ENCODE measurements at regions not wholly inside any gene's neighbourhood (a gene's known extent, or its start where the extent isn't known, plus 50 kb on each side); places are given as distances from the start of the nearest gene placed in this dataset.

- no peak overlapping the region for H3K4me2 ChIP-seq
- H3K27ac ChIP-seq (ENCODE audit: low read depth), result no peak overlapping the region
- no peaks in the 10 kb centered on the region for H3F3A ChIP-seq (replicated peaks; ENCODE audit: low read depth)
- no peak overlapping the region for H2AFZ ChIP-seq
- no peak overlapping the region for H3K4me3 ChIP-seq
- H3K4me1 ChIP-seq (ENCODE audit: insufficient read depth), result peaks cover 2% of the 10 kb centered on the region; the same call in 1 of the 2 replicates
- Mint-ChIP-seq H3K27ac (no peak overlapping the region), H3K27me3 (ENCODE audit: insufficient read depth, low read depth, poor library complexity) (no peaks in the 10 kb centered on the region), H3K4me3 (no peak overlapping the region), H3K9me3 (peaks cover 8% of the 10 kb centered on the region; the same call in 2 of the 3 replicates), H3K4me1 (no peaks in the 10 kb centered on the region), H3K36me3 (ENCODE audit: low read depth) (no peaks in the 10 kb centered on the region)
- no peak for TF ChIP-seq CTCF (conservative IDR thresholded peaks at IDR 0.05; ENCODE audit: low read depth in 2 of 2)
- H3K27me3 ChIP-seq (ENCODE audit: insufficient read depth), result no peaks in the 10 kb centered on the region
- no peaks in the 10 kb centered on the region for H3K36me3 ChIP-seq (ENCODE audit: insufficient read depth)
- no peak for ATAC-seq
- H4K20me1 ChIP-seq (replicated peaks; ENCODE audit: insufficient read depth), result no peaks in the 10 kb centered on the region
- H3K79me2 ChIP-seq (replicated peaks; ENCODE audit: insufficient read depth), result no peaks in the 10 kb centered on the region
- H3K9me2 ChIP-seq (ENCODE audit: insufficient read depth), result 0 out of 2 replicates have a peak, but pooled peaks cover 6% of the 10 kb centered on the region
- no peak for DNase-seq (ENCODE audit: low spot score)
Measured at GRCh38 chr7:41161041-41161587, 541.8 kb downstream of the INHBA start.

- Histone ChIP-seq H3K4me1 (ENCODE audit: insufficient read depth) (no peaks in the 10 kb centered on the region), H3K4me2 (no peak overlapping the region), H3K36me3 (ENCODE audit: insufficient read depth) (no peaks in the 10 kb centered on the region), H4K20me1 (replicated peaks; ENCODE audit: insufficient read depth) (no peaks in the 10 kb centered on the region), H3K27me3 (ENCODE audit: insufficient read depth) (no peaks in the 10 kb centered on the region), H3K4me3 (no peak overlapping the region), H3K79me2 (replicated peaks; ENCODE audit: insufficient read depth) (no peaks in the 10 kb centered on the region), H3F3A (replicated peaks; ENCODE audit: low read depth) (no peaks in the 10 kb centered on the region), H3K27ac (ENCODE audit: low read depth) (no peak overlapping the region), H2AFZ (no peak overlapping the region), H3K9me2 (ENCODE audit: insufficient read depth) (0 out of 2 replicates have a peak, but pooled peaks cover 3% of the 10 kb centered on the region)
- no peaks in the 10 kb centered on the region for H3K36me3 Mint-ChIP-seq (ENCODE audit: low read depth)
- H3K27me3 Mint-ChIP-seq (ENCODE audit: insufficient read depth, low read depth, poor library complexity), result no peaks in the 10 kb centered on the region
- H3K9me3 Mint-ChIP-seq, result peaks cover 8% of the 10 kb centered on the region; the same call in 2 of the 3 replicates
- no peak for DNase-seq (ENCODE audit: low spot score)
- H3K4me3 Mint-ChIP-seq, result no peak overlapping the region
- no peaks in the 10 kb centered on the region for H3K4me1 Mint-ChIP-seq
- no peak overlapping the region for H3K27ac Mint-ChIP-seq
- no peak for ATAC-seq
- TF ChIP-seq POLR2AphosphoS5 (IDR thresholded peaks at IDR 0.05; ENCODE audit: low read depth) (no peak), EZH2phosphoT487 (IDR thresholded peaks at IDR 0.05; ENCODE audit: unreplicated experiment) (no peak), STAT1 (IDR thresholded peaks at IDR 0.05; ENCODE audit: unreplicated experiment) (no peak), EZH2 (IDR thresholded peaks at IDR 0.05; ENCODE audit: low read depth, unreplicated experiment) (no peak)
- TF ChIP-seq, protein P1, sequence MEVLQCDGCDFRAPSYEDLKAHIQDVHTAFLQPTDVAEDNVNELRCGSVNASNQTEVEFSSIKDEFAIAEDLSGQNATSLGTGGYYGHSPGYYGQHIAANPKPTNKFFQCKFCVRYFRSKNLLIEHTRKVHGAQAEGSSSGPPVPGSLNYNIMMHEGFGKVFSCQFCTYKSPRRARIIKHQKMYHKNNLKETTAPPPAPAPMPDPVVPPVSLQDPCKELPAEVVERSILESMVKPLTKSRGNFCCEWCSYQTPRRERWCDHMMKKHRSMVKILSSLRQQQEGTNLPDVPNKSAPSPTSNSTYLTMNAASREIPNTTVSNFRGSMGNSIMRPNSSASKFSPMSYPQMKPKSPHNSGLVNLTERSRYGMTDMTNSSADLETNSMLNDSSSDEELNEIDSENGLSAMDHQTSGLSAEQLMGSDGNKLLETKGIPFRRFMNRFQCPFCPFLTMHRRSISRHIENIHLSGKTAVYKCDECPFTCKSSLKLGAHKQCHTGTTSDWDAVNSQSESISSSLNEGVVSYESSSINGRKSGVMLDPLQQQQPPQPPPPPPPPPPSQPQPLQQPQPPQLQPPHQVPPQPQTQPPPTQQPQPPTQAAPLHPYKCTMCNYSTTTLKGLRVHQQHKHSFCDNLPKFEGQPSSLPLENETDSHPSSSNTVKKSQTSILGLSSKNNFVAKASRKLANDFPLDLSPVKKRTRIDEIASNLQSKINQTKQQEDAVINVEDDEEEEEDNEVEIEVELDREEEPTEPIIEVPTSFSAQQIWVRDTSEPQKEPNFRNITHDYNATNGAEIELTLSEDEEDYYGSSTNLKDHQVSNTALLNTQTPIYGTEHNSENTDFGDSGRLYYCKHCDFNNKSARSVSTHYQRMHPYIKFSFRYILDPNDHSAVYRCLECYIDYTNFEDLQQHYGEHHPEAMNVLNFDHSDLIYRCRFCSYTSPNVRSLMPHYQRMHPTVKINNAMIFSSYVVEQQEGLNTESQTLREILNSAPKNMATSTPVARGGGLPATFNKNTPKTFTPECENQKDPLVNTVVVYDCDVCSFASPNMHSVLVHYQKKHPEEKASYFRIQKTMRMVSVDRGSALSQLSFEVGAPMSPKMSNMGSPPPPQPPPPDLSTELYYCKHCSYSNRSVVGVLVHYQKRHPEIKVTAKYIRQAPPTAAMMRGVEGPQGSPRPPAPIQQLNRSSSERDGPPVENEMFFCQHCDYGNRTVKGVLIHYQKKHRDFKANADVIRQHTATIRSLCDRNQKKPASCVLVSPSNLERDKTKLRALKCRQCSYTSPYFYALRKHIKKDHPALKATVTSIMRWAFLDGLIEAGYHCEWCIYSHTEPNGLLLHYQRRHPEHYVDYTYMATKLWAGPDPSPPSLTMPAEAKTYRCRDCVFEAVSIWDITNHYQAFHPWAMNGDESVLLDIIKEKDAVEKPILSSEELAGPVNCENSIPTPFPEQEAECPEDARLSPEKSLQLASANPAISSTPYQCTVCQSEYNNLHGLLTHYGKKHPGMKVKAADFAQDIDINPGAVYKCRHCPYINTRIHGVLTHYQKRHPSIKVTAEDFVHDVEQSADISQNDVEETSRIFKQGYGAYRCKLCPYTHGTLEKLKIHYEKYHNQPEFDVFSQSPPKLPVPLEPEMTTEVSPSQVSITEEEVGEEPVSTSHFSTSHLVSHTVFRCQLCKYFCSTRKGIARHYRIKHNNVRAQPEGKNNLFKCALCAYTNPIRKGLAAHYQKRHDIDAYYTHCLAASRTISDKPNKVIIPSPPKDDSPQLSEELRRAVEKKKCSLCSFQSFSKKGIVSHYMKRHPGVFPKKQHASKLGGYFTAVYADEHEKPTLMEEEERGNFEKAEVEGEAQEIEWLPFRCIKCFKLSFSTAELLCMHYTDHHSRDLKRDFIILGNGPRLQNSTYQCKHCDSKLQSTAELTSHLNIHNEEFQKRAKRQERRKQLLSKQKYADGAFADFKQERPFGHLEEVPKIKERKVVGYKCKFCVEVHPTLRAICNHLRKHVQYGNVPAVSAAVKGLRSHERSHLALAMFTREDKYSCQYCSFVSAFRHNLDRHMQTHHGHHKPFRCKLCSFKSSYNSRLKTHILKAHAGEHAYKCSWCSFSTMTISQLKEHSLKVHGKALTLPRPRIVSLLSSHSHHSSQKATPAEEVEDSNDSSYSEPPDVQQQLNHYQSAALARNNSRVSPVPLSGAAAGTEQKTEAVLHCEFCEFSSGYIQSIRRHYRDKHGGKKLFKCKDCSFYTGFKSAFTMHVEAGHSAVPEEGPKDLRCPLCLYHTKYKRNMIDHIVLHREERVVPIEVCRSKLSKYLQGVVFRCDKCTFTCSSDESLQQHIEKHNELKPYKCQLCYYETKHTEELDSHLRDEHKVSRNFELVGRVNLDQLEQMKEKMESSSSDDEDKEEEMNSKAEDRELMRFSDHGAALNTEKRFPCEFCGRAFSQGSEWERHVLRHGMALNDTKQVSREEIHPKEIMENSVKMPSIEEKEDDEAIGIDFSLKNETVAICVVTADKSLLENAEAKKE (CRISPR knock-in tag; IDR thresholded peaks at IDR 0.05), result no peak
- TF ChIP-seq, protein P2, sequence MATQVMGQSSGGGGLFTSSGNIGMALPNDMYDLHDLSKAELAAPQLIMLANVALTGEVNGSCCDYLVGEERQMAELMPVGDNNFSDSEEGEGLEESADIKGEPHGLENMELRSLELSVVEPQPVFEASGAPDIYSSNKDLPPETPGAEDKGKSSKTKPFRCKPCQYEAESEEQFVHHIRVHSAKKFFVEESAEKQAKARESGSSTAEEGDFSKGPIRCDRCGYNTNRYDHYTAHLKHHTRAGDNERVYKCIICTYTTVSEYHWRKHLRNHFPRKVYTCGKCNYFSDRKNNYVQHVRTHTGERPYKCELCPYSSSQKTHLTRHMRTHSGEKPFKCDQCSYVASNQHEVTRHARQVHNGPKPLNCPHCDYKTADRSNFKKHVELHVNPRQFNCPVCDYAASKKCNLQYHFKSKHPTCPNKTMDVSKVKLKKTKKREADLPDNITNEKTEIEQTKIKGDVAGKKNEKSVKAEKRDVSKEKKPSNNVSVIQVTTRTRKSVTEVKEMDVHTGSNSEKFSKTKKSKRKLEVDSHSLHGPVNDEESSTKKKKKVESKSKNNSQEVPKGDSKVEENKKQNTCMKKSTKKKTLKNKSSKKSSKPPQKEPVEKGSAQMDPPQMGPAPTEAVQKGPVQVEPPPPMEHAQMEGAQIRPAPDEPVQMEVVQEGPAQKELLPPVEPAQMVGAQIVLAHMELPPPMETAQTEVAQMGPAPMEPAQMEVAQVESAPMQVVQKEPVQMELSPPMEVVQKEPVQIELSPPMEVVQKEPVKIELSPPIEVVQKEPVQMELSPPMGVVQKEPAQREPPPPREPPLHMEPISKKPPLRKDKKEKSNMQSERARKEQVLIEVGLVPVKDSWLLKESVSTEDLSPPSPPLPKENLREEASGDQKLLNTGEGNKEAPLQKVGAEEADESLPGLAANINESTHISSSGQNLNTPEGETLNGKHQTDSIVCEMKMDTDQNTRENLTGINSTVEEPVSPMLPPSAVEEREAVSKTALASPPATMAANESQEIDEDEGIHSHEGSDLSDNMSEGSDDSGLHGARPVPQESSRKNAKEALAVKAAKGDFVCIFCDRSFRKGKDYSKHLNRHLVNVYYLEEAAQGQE (IDR thresholded peaks at IDR 0.05; ENCODE audit: unreplicated experiment), result no peak
- TF ChIP-seq, protein P3, sequence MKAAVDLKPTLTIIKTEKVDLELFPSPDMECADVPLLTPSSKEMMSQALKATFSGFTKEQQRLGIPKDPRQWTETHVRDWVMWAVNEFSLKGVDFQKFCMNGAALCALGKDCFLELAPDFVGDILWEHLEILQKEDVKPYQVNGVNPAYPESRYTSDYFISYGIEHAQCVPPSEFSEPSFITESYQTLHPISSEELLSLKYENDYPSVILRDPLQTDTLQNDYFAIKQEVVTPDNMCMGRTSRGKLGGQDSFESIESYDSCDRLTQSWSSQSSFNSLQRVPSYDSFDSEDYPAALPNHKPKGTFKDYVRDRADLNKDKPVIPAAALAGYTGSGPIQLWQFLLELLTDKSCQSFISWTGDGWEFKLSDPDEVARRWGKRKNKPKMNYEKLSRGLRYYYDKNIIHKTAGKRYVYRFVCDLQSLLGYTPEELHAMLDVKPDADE (IDR thresholded peaks at IDR 0.05), result no peak
Measured at GRCh38 chr7:41156268-41156667, 546.6 kb downstream of the INHBA start.

Data from GM23338 (cell line).